Tibial nerve (tissue), 4 donors: ENCODE measurements at regions not wholly inside any gene's neighbourhood (a gene's known extent, or its start where the extent isn't known, plus 50 kb on each side); places are given as distances from the start of the nearest gene placed in this dataset.

Source experiments
- EP300 ChIP-seq, 2 donors: sonication (generic); formaldehyde crosslinking; IDR thresholded peaks; one replicate each; pipeline ENCODE4 v1.6.1; 2017; ENCODE audit warnings: antibody characterized with exemption in 2 of 2, mild to moderate bottlenecking in 1 of 2
- TF ChIP-seq, protein P1 (sequence below), 5 experiments: fragments of 200-600 bp in 3 of 5; fragments of 450-650 bp in 2 of 5; sonication (generic) in 3 of 5; IDR thresholded peaks; one replicate each; pipeline ENCODE4 v1.5.1; 2016 to 2019; ENCODE audit warnings: antibody characterized with exemption in 5 of 5, mild to moderate bottlenecking in 3 of 5, moderate library complexity in 2 of 5

DNA sequence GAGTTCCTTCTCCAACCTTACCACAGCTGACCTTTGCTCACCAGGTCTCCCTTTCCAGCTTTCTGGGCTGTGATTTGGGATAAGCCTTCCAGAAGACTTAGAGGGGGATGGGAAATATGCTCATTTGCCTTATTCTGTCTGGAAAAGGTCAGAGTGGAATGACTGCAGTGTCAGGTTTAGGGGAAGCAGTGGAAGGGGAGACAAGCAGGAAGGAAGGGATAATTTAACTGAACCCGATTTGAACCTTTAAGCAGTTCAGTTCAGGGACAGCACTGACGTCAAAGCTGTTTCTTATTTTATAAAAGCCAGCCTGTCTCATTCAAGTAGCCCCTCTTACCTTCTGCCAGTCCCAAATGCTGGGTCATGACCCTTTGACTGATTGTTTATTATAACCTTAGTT is 418.4 kb upstream of the RARB start:
- TF ChIP-seq, protein P1, sequence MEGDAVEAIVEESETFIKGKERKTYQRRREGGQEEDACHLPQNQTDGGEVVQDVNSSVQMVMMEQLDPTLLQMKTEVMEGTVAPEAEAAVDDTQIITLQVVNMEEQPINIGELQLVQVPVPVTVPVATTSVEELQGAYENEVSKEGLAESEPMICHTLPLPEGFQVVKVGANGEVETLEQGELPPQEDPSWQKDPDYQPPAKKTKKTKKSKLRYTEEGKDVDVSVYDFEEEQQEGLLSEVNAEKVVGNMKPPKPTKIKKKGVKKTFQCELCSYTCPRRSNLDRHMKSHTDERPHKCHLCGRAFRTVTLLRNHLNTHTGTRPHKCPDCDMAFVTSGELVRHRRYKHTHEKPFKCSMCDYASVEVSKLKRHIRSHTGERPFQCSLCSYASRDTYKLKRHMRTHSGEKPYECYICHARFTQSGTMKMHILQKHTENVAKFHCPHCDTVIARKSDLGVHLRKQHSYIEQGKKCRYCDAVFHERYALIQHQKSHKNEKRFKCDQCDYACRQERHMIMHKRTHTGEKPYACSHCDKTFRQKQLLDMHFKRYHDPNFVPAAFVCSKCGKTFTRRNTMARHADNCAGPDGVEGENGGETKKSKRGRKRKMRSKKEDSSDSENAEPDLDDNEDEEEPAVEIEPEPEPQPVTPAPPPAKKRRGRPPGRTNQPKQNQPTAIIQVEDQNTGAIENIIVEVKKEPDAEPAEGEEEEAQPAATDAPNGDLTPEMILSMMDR (IDR thresholded peaks at IDR 0.05) = no peak
- TF ChIP-seq EP300 (IDR thresholded peaks at IDR 0.05) = peak in 1 of 2 donors; percentile 20
